K562 (cell line): ENCODE measurements at regions not wholly inside any gene's neighbourhood (a gene's known extent, or its start where the extent isn't known, plus 50 kb on each side); places are given as distances from the start of the nearest gene placed in this dataset.

Experiments used
- ATAC-seq: fragments of 200-7000 bp; cut with Tn5 transposase; 3 replicates; pipeline ENCODE4 v1.9.1; 2020; ENCODE audit warnings: moderate library complexity
- BruUV-seq: library from RNA; stranded (reverse); fragments of 400-500 nt; replicated peaks from 2 replicates; lab custom pipeline; 2021; lab: Mats Ljungman, UMichigan
- CTCF ChIA-PET: fragments of 300-600 bp; formaldehyde crosslinking; extraction: SDS; loops from one replicate; lab custom pipeline; 2021; ENCODE audit warnings: low intra/inter-chr PET ratio; lab: Yijun Ruan, JAX
- POLR2A ChIA-PET: fragments of 300-600, 350-650 bp; sonication (Branson Sonifier 250); formaldehyde crosslinking; extraction: SDS; loops from one replicate; lab custom pipeline; 2021; ENCODE audit warnings: antibody characterized with exemption, inconsistent platforms; lab: Yijun Ruan, JAX
- DNase-seq, 4 experiments: peaks; one replicate each; pipeline versions ENCODE4 v3.0.0 to v3.0.0-alpha.2; 2011 to 2018; ENCODE audit warnings: low spot score in 3 of 4, mixed read lengths in 3 of 4; ENCODE audit errors: extremely low read depth in 1 of 4
- FAIRE-seq: peaks from 2 replicates; lab custom pipeline; 2011; peaks lifted over from hg19 to GRCh38; lab: Jason Lieb, UNC
- H2AFZ ChIP-seq: 2 replicates; pipeline ENCODE4 v1.6.0; 2011; ENCODE audit warnings: low read depth, low read length, control low read depth, inconsistent platforms
- H3K27ac ChIP-seq: fragments of 200-600 bp; 3 replicates; pipeline ENCODE4 v1.8.0; 2011; ENCODE audit warnings: low read depth, mild to moderate bottlenecking, control low read depth, inconsistent platforms, low read length, moderate library complexity, mixed read lengths; ENCODE audit errors: extremely low read depth
- H3K27me3 ChIP-seq, 2 experiments: fragments of 300-600 bp in 1 of 2; 2 replicates in 1 of 2; 3 replicates in 1 of 2; pipeline versions ENCODE4 v1.6.0 to v1.8.0; 2011; ENCODE audit warnings: inconsistent platforms in 2 of 2, low read length in 2 of 2, mild to moderate bottlenecking in 1 of 2, mixed read lengths in 1 of 2, moderate library complexity in 1 of 2; ENCODE audit not compliant: control insufficient read depth in 2 of 2, insufficient read depth in 2 of 2
- H3K36me3 ChIP-seq: fragments of 300-600 bp; 3 replicates; pipeline ENCODE4 v1.8.0; 2011; ENCODE audit warnings: mild to moderate bottlenecking, low read length, inconsistent platforms; ENCODE audit not compliant: control insufficient read depth, insufficient read depth
- H3K4me1 ChIP-seq, 2 experiments: fragments of 200-600 bp in 1 of 2; replicated peaks in 1 of 2; 2 replicates in 1 of 2; 3 replicates in 1 of 2; pipeline versions ENCODE4 v1.5.1 to v1.8.0; 2011; ENCODE audit warnings: inconsistent platforms in 2 of 2, low read length in 2 of 2, mild to moderate bottlenecking in 1 of 2, mixed read lengths in 1 of 2, moderate library complexity in 1 of 2; ENCODE audit not compliant: control insufficient read depth in 2 of 2, insufficient read depth in 2 of 2
- H3K4me2 ChIP-seq: 2 replicates; pipeline ENCODE4 v1.6.1; 2011; ENCODE audit warnings: low read length, control low read depth, inconsistent platforms, mixed read lengths; ENCODE audit not compliant: insufficient read depth
- H3K4me3 ChIP-seq: fragments of 200-600 bp; sonication (generic), shearing (Covaris generic); 2 replicates; pipeline ENCODE4 v1.5.1; 2016; ENCODE audit warnings: control low read depth, inconsistent platforms
- H3K79me2 ChIP-seq: fragments of 200-600 bp; 3 replicates; pipeline ENCODE4 v1.8.0; 2011; ENCODE audit warnings: low read length, inconsistent platforms; ENCODE audit not compliant: control insufficient read depth, insufficient read depth
- H3K9ac ChIP-seq, 2 experiments: 2 replicates each; pipeline versions ENCODE4 v1.6.0 to v1.6.1; 2011; ENCODE audit warnings: low read depth in 2 of 2, low read length in 2 of 2, control low read depth in 1 of 2, inconsistent platforms in 1 of 2, mild to moderate bottlenecking in 1 of 2, mixed read lengths in 1 of 2; ENCODE audit not compliant: insufficient read depth in 1 of 2
- H3K9me1 ChIP-seq: one replicate; pipeline ENCODE4 v1.6.0; 2011; ENCODE audit warnings: inconsistent platforms, mild to moderate bottlenecking, low read length, moderate library complexity; ENCODE audit not compliant: control insufficient read depth, insufficient read depth
- H3K9me3 ChIP-seq: replicated peaks from 2 replicates; pipeline ENCODE4 v1.5.1; 2011; ENCODE audit warnings: low read depth, low read length, inconsistent platforms; ENCODE audit not compliant: control insufficient read depth, insufficient read depth
- H4K20me1 ChIP-seq: replicated peaks from 2 replicates; pipeline ENCODE4 v1.6.1; 2011; ENCODE audit warnings: low read length, inconsistent platforms, mixed read lengths; ENCODE audit not compliant: control insufficient read depth, insufficient read depth
- CBX2 ChIP-seq: fragments of 200-600 bp; sonication (generic); IDR thresholded peaks from one replicate; pipeline ENCODE4 v1.6.1; 2012; ENCODE audit warnings: mild to moderate bottlenecking, low read length, inconsistent platforms; ENCODE audit not compliant: insufficient read depth, poor library complexity, severe bottlenecking
- CBX3 ChIP-seq, 2 experiments: IDR thresholded peaks; 1 replicate in 1 of 2; 2 replicates in 1 of 2; pipeline ENCODE4 v1.6.1; 2012; ENCODE audit warnings: inconsistent platforms in 2 of 2, low read length in 2 of 2, borderline replicate concordance in 1 of 2, control low read depth in 1 of 2
- CBX5 ChIP-seq: IDR thresholded peaks from 2 replicates; pipeline ENCODE4 v1.6.1; 2014; ENCODE audit warnings: low read depth, borderline replicate concordance
- HLTF ChIP-seq: fragments of 450-650 bp; IDR thresholded peaks from 2 replicates; pipeline ENCODE4 v1.6.1; 2016
- JUNB ChIP-seq: fragments of 450-650 bp; formaldehyde crosslinking; conservative IDR thresholded peaks from 2 replicates; pipeline ENCODE4 v1.4.0; 2020; ENCODE audit warnings: mild to moderate bottlenecking
- MECOM ChIP-seq: fragments of 250-450 bp; sonication (Bioruptor Pico); IDR thresholded peaks from 2 replicates; pipeline ENCODE4 v1.8.0; 2022; ENCODE audit warnings: inconsistent platforms
- OTX1 ChIP-seq: fragments of 450-650 bp; formaldehyde crosslinking; IDR thresholded peaks from 2 replicates; pipeline ENCODE4 v1.4.0; 2022; ENCODE audit warnings: mild to moderate bottlenecking
- STAG1 ChIP-seq: sonication (generic); formaldehyde crosslinking; IDR thresholded peaks from 2 replicates; pipeline ENCODE4 v1.5.0; 2020; ENCODE audit warnings: missing genetic modification reagents, borderline replicate concordance
- ZC3H11A ChIP-seq: IDR thresholded peaks from 2 replicates; pipeline ENCODE4 v1.6.1; 2012; ENCODE audit warnings: low read depth, low read length, improper control_type of control experiment
- ZNF431 ChIP-seq: sonication (generic); formaldehyde crosslinking; IDR thresholded peaks from 2 replicates; pipeline ENCODE4 v1.8.0; 2022; ENCODE audit warnings: mild to moderate bottlenecking, missing genetic modification reagents
- ZNF639 ChIP-seq, 2 experiments: fragments of 200-800 bp in 1 of 2; sonication (Bioruptor generic) in 1 of 2; sonication (generic) in 1 of 2; formaldehyde crosslinking in 1 of 2; IDR thresholded peaks in 1 of 2; conservative IDR thresholded peaks in 1 of 2; 2 replicates each; pipeline versions ENCODE4 v1.5.0 to v1.6.1; 2016 to 2020; ENCODE audit warnings: missing compliant biosample characterization in 1 of 2, missing genetic modification characterization in 1 of 2, missing genetic modification reagents in 1 of 2
- ZNF780A ChIP-seq: fragments of 250-450 bp; sonication (Bioruptor Pico); IDR thresholded peaks from 2 replicates; pipeline ENCODE4 v1.5.0; 2021; ENCODE audit warnings: mild to moderate bottlenecking
- ZSCAN29 ChIP-seq: fragments of 450-650 bp; IDR thresholded peaks from 2 replicates; pipeline ENCODE4 v1.6.1; 2017
- WGBS: fragments of 100-300 bp; shearing (Covaris generic); methylation state at CpG from one replicate; pipeline ENCODE4 v1.1.6; 2016; ENCODE audit warnings: low coverage, mixed read lengths; ENCODE audit not compliant: insufficient coverage; ENCODE audit errors: missing lambda C conversion rate; 5-methylcytosine and 5-hydroxymethylcytosine counted together
- in situ Hi-C: fragments of 300-500 bp; cut with MboI; formaldehyde crosslinking; loops from 4 replicates; pipeline ENCODE4 v1.15.0; 2018; ENCODE audit warnings: inconsistent platforms, mixed read lengths
- intact Hi-C: fragments of 100-400 bp; cut with micrococcal nuclease; formaldehyde crosslinking; loops from 2 replicates; pipeline ENCODE4 v1.14.2; 2022
- TF ChIP-seq, protein P1 (sequence below): IDR thresholded peaks from 2 replicates; pipeline ENCODE4 v1.6.1; 2014; ENCODE audit warnings: antibody characterized with exemption

DNA sequence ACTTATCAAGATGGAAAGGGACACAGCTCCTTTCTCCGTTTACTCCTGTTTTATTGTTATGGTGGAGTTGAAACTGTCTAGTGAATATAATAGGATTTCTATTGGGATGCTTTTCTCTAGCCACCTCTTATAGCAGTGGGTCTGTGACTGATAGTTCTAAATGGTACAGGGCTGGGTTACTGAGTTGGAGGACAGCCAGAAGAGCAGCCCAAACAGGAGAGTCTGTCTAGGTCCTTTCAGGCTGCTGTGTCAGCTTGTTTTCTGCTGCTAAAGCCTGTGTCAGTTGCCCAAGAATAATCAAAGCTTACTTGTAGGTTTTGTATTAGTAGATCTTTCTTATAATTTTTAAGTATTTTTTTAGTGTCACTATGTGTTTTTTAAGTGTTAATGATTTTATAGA is 356.0 kb upstream of the SEMA6A start (continued):
- TF ChIP-seq OTX1 (CRISPR knock-in tag) (no peak), CBX5 (no peak)

DNA sequence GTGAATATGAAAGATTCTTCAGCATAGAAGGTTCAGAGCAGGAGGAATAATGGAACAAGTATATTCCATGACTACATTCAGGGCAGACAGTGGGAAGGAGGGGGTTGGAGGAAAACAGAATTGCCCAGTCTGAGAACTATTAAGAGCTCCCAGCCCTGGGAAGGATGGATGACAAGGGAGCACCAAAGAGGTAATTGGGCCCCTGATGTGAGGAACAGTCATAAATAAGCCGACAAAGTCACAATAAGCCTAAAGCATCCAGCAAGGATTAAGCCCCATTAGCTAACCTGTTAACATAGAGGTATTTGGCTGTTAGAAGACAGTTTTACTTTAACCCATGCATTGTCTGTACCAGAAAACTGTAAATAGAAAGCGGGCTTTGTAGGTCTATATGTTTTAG is 348.7 kb upstream of the SEMA6A start:
- CTCF ChIA-PET, result no interaction called here
- Histone ChIP-seq H3K27me3 (no peaks in the 10 kb centered on the region), H3K4me1 (no peaks in the 10 kb centered on the region), H3K27ac (no peak overlapping the region), H3K9me1 (no peaks in the 10 kb centered on the region), H3K4me2 (no peak overlapping the region), H3K36me3 (no peaks in the 10 kb centered on the region), H3K79me2 (no peaks in the 10 kb centered on the region), H3K9ac (no peak overlapping the region), H3K4me3 (no peak overlapping the region), H2AFZ (no peak overlapping the region), H3K9me3 (no peaks in the 10 kb centered on the region), H4K20me1 (no peaks in the 10 kb centered on the region)
- intact Hi-C loops (no loop called here), in situ Hi-C loops (no loop called here)
- ATAC-seq, result no peak
- POLR2A ChIA-PET, result no interaction called here
- TF ChIP-seq ZNF780A, result no peak
- no peak for TF ChIP-seq JUNB (CRISPR knock-in tag)
- TF ChIP-seq CBX2, result no peak
- TF ChIP-seq ZC3H11A, result no peak
- TF ChIP-seq ZNF431 (CRISPR knock-in tag), result no peak
- no peak for TF ChIP-seq STAG1 (CRISPR knock-in tag)
- TF ChIP-seq, protein P1, sequence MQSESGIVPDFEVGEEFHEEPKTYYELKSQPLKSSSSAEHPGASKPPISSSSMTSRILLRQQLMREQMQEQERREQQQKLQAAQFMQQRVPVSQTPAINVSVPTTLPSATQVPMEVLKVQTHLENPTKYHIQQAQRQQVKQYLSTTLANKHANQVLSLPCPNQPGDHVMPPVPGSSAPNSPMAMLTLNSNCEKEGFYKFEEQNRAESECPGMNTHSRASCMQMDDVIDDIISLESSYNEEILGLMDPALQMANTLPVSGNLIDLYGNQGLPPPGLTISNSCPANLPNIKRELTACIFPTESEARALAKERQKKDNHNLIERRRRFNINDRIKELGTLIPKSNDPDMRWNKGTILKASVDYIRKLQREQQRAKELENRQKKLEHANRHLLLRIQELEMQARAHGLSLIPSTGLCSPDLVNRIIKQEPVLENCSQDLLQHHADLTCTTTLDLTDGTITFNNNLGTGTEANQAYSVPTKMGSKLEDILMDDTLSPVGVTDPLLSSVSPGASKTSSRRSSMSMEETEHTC, result no peak
- TF ChIP-seq ZNF639 (CRISPR knock-in tag; conservative IDR thresholded peaks at IDR 0.05 in 1 of 2, IDR thresholded peaks at IDR 0.05 in 1 of 2), result no peak
- no peak for TF ChIP-seq HLTF
- TF ChIP-seq ZSCAN29, result no peak
- no peak for TF ChIP-seq MECOM (CRISPR knock-in tag)
- TF ChIP-seq CBX3 (IDR thresholded peaks at IDR 0.05; ENCODE audit: borderline replicate concordance in 1 of 2, low read length in 2 of 2), result no peak
- no TSS peak for BruUV-seq
- DNase-seq, result no peak
- whole genome bisulfite sequencing, result 0% methylated on average over 2 of the region's 2 CpGs
- no peak for FAIRE-seq
